Lung (tissue), 11 donors: ENCODE measurements at regions not wholly inside any gene's neighbourhood (a gene's known extent, or its start where the extent isn't known, plus 50 kb on each side); places are given as distances from the start of the nearest gene placed in this dataset.

Experiments
- ATAC-seq: fragments of 200-7000 bp; cut with Tn5 transposase; one replicate; pipeline ENCODE4 v1.9.1; 2020; ENCODE audit warnings: moderate number of reproducible peaks; ENCODE audit not compliant: insufficient read depth, low FRiP score
- DNase-seq, 3 donors: peaks; one replicate each; pipeline ENCODE4 v3.0.0-alpha.2; 2013 to 2017
- H3K27ac ChIP-seq, 2 donors: one replicate each; pipeline ENCODE4 v1.5.1; 2013; ENCODE audit warnings: mild to moderate bottlenecking in 2 of 2, moderate library complexity in 2 of 2, control low read depth in 1 of 2, inconsistent platforms in 1 of 2, low read depth in 1 of 2, low read length in 1 of 2
- H3K27me3 ChIP-seq, 3 donors: one replicate each; pipeline ENCODE4 v1.5.1; 2013; ENCODE audit warnings: low read length in 2 of 3; ENCODE audit not compliant: control insufficient read depth in 3 of 3, insufficient read depth in 3 of 3
- H3K36me3 ChIP-seq, 4 donors: one replicate each; pipeline ENCODE4 v1.5.1; 2013; ENCODE audit warnings: low read length in 4 of 4, mild to moderate bottlenecking in 1 of 4, moderate library complexity in 1 of 4; ENCODE audit not compliant: control insufficient read depth in 4 of 4, insufficient read depth in 4 of 4
- H3K4me1 ChIP-seq, 5 donors: one replicate each; pipeline ENCODE4 v1.5.1; 2013; ENCODE audit warnings: low read length in 5 of 5, mild to moderate bottlenecking in 2 of 5, moderate library complexity in 1 of 5; ENCODE audit not compliant: control insufficient read depth in 5 of 5, insufficient read depth in 5 of 5
- H3K4me3 ChIP-seq: one replicate; pipeline ENCODE4 v1.5.1; 2013; ENCODE audit warnings: mild to moderate bottlenecking, control low read depth, moderate library complexity
- H3K9ac ChIP-seq, 2 donors: one replicate each; pipeline ENCODE4 v1.5.1; 2013; ENCODE audit warnings: low read length in 2 of 2, control low read depth in 1 of 2; ENCODE audit not compliant: insufficient read depth in 1 of 2
- H3K9me3 ChIP-seq, 4 donors: one replicate each; pipeline ENCODE4 v1.5.1; 2013; ENCODE audit warnings: low read length in 3 of 4, mild to moderate bottlenecking in 1 of 4, moderate library complexity in 1 of 4; ENCODE audit not compliant: control insufficient read depth in 4 of 4, insufficient read depth in 3 of 4
- CTCF ChIP-seq: IDR thresholded peaks from 2 replicates; pipeline ENCODE4 v1.5.1; 2012; ENCODE audit warnings: mild to moderate bottlenecking; ENCODE audit errors: control extremely low read depth, extremely low read depth
- WGBS, 2 donors: extraction: QIAGEN DNeasy Blood & Tissue Kit; methylation state at CpG; one replicate each; pipeline ENCODE4 v1.1.7; 2013; 5-methylcytosine and 5-hydroxymethylcytosine counted together
- donor health status: control.
- donor health status: control.
- donor health status: Bipolar disorder and iron deficiency.
- donor health status: healthy.
- donor health status: DM: yes; HTN: yes; CAD: no.

- no peak for DNase-seq
- Histone ChIP-seq H3K27ac (no peak overlapping the region), H3K36me3 (no peaks in the 10 kb centered on the region), H3K9me3 (no peaks in the 10 kb centered on the region), H3K9ac (no peak overlapping the region), H3K4me3 (no peak overlapping the region), H3K27me3 (no peaks in the 10 kb centered on the region), H3K4me1 (no peaks in the 10 kb centered on the region)
- 70 to 81% methylated on average over 1 of the region's 1 CpG for WGBS, 2 donors
- TF ChIP-seq CTCF: no peak
- no peak for ATAC-seq
Measured at GRCh38 chr11:98955551-98955950, 65.2 kb upstream of the CNTN5 start.

DNA sequence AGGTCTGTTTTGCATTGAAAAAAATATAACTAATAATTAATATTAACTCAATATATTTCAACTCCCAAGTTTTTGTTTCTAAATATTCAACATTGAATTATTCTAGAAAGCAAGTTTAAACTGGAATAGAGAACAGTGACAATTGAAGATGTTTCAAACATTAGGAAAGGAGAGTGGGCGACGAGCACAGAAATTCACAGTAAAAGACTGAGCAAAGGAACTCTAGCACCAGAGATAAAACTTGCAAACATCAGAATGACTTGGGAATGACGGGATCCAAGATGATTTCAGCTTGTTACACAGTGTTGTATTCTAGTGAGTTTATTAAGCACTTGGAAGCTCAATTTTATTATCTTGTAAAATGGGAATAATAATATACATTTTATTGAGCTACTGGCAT, 56.6 kb upstream of the CNTN5 start:
- no peak overlapping the region for H3K27ac ChIP-seq
- H3K36me3 ChIP-seq: no peaks in the 10 kb centered on the region
- no peaks in the 10 kb centered on the region for H3K4me1 ChIP-seq
- no peak for DNase-seq
- no peak for ATAC-seq
- H3K9me3 ChIP-seq: no peaks in the 10 kb centered on the region
- H3K9ac ChIP-seq: no peak overlapping the region
- WGBS, 2 donors: 88 to 94% methylated on average over 3 of the region's 3 CpGs
- H3K4me3 ChIP-seq: no peak overlapping the region
- H3K27me3 ChIP-seq: no peaks in the 10 kb centered on the region
- no peak for TF ChIP-seq CTCF

GRCh38 chr11:98965358-98965757, 55.4 kb upstream of the CNTN5 start:
- DNase-seq: no peak
- Histone ChIP-seq H3K4me1 (no peaks in the 10 kb centered on the region), H3K9ac (no peak overlapping the region), H3K9me3 (no peaks in the 10 kb centered on the region), H3K27ac (no peak overlapping the region), H3K36me3 (no peaks in the 10 kb centered on the region), H3K27me3 (no peaks in the 10 kb centered on the region), H3K4me3 (no peak overlapping the region)
- 49 to 74% methylated on average over 1 of the region's 1 CpG for WGBS, 2 donors
- no peak for ATAC-seq
- TF ChIP-seq CTCF: no peak

DNA sequence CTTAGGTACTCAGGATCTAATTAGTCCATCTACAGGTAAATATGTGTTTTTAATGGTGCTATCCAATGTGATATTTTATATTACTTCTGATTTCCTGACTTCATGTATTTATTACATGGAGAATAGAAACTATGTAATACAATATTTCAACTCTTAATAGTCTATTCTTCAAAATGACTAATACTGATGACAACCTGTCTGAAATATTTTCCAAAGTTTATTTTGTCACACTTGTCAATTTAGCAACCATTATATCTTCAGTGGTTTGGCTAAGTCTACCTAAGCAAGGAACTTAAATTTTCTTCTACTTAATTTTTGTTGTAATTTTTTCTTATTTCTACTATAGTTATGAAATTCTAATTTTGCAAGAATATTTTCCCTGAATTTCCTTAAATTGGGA, 55.0 kb upstream of the CNTN5 start:
- H3K9me3 ChIP-seq: no peaks in the 10 kb centered on the region
- no peak overlapping the region for H3K27ac ChIP-seq
- H3K4me3 ChIP-seq: no peak overlapping the region
- H3K36me3 ChIP-seq: no peaks in the 10 kb centered on the region
- H3K9ac ChIP-seq: no peak overlapping the region
- ATAC-seq (no peak), DNase-seq (no peak)
- no peaks in the 10 kb centered on the region for H3K27me3 ChIP-seq
- H3K4me1 ChIP-seq: no peaks in the 10 kb centered on the region
- no peak for TF ChIP-seq CTCF
